ENCODE measurements at regions not wholly inside any gene's neighbourhood (a gene's known extent, or its start where the extent isn't known, plus 50 kb on each side); places are given as distances from the start of the nearest gene placed in this dataset.

GRCh38 chr10:21191512-21191911, 294.4 kb upstream of the NEBL start:
- Histone ChIP-seq H3K36me3 (ENCODE audit: control insufficient read depth, insufficient read depth, low read length) (no peaks in the 10 kb centered on the region), H3K4me3 (ENCODE audit: extremely low read depth, insufficient read depth, low read length, poor library complexity, severe bottlenecking) (no peak overlapping the region), H3K27ac (ENCODE audit: low read depth, low read length, severe bottlenecking) (no peak overlapping the region), H3K9me3 (ENCODE audit: control insufficient read depth, low read length) (no peaks in the 10 kb centered on the region), H3K4me1 (ENCODE audit: control insufficient read depth, insufficient read depth, low read length, poor library complexity, severe bottlenecking) (no peaks in the 10 kb centered on the region)
- WGBS, 2 experiments (ENCODE audit: insufficient coverage in 2 of 2) = 100% methylated on average over 1 of the region's 2 CpGs; no CpG with 5 or more reads in 1 of the 2 experiments

GRCh38 chr10:21184984-21185383, 287.9 kb upstream of the NEBL start:
- H3K9me3 ChIP-seq (ENCODE audit: control insufficient read depth, low read length) = peaks cover 2% of the 10 kb centered on the region
- H3K4me1 ChIP-seq (ENCODE audit: control insufficient read depth, insufficient read depth, low read length, poor library complexity, severe bottlenecking) = peaks cover 11% of the 10 kb centered on the region
- H3K27ac ChIP-seq (ENCODE audit: low read depth, low read length, severe bottlenecking) = no peak overlapping the region
- H3K4me3 ChIP-seq (ENCODE audit: extremely low read depth, insufficient read depth, low read length, poor library complexity, severe bottlenecking) = no peak overlapping the region
- H3K36me3 ChIP-seq (ENCODE audit: control insufficient read depth, insufficient read depth, low read length) = no peaks in the 10 kb centered on the region
- WGBS, 2 experiments (ENCODE audit: insufficient coverage in 2 of 2) = 67 to 100% methylated on average over 1 to 2 of the region's 2 CpGs

GRCh38 chr10:21184216-21184615, 287.1 kb upstream of the NEBL start:
- Histone ChIP-seq H3K4me1 (ENCODE audit: control insufficient read depth, insufficient read depth, low read length, poor library complexity, severe bottlenecking) (peaks cover 11% of the 10 kb centered on the region), H3K9me3 (ENCODE audit: control insufficient read depth, low read length) (peaks cover 10% of the 10 kb centered on the region), H3K36me3 (ENCODE audit: control insufficient read depth, insufficient read depth, low read length) (no peaks in the 10 kb centered on the region), H3K27ac (ENCODE audit: low read depth, low read length, severe bottlenecking) (no peak overlapping the region), H3K4me3 (ENCODE audit: extremely low read depth, insufficient read depth, low read length, poor library complexity, severe bottlenecking) (no peak overlapping the region)
- WGBS, 2 experiments (ENCODE audit: insufficient coverage in 2 of 2) = 100% methylated on average over 1 of the region's 2 CpGs; no CpG with 5 or more reads in 1 of the 2 experiments

- Histone ChIP-seq H3K36me3 (ENCODE audit: control insufficient read depth, insufficient read depth, low read length) (no peaks in the 10 kb centered on the region), H3K9me3 (ENCODE audit: control insufficient read depth, low read length) (peaks cover 14% of the 10 kb centered on the region), H3K27ac (ENCODE audit: low read depth, low read length, severe bottlenecking) (no peak overlapping the region), H3K4me3 (ENCODE audit: extremely low read depth, insufficient read depth, low read length, poor library complexity, severe bottlenecking) (no peak overlapping the region), H3K4me1 (ENCODE audit: control insufficient read depth, insufficient read depth, low read length, poor library complexity, severe bottlenecking) (peaks cover 11% of the 10 kb centered on the region)
- 81 to 98% methylated on average over 3 to 4 of the region's 5 CpGs for WGBS, 2 experiments (ENCODE audit: insufficient coverage in 2 of 2)
Measured at GRCh38 chr10:21183025-21183424, 285.9 kb upstream of the NEBL start.

- no peak overlapping the region for H3K4me3 ChIP-seq (ENCODE audit: extremely low read depth, insufficient read depth, low read length, poor library complexity, severe bottlenecking)
- peaks cover 11% of the 10 kb centered on the region for H3K4me1 ChIP-seq (ENCODE audit: control insufficient read depth, insufficient read depth, low read length, poor library complexity, severe bottlenecking)
- H3K36me3 ChIP-seq (ENCODE audit: control insufficient read depth, insufficient read depth, low read length) = no peaks in the 10 kb centered on the region
- 70 to 85% methylated on average over 7 of the region's 7 CpGs for WGBS, 2 experiments (ENCODE audit: insufficient coverage in 2 of 2)
- no peak overlapping the region for H3K27ac ChIP-seq (ENCODE audit: low read depth, low read length, severe bottlenecking)
- H3K9me3 ChIP-seq (ENCODE audit: control insufficient read depth, low read length) = peaks cover 14% of the 10 kb centered on the region
Measured at GRCh38 chr10:21181451-21181850, 284.3 kb upstream of the NEBL start.

GRCh38 chr10:21180604-21181003, 283.5 kb upstream of the NEBL start:
- H3K4me1 ChIP-seq (ENCODE audit: control insufficient read depth, insufficient read depth, low read length, poor library complexity, severe bottlenecking) = peaks cover 11% of the 10 kb centered on the region
- peaks cover 14% of the 10 kb centered on the region for H3K9me3 ChIP-seq (ENCODE audit: control insufficient read depth, low read length)
- H3K36me3 ChIP-seq (ENCODE audit: control insufficient read depth, insufficient read depth, low read length) = no peaks in the 10 kb centered on the region
- H3K4me3 ChIP-seq (ENCODE audit: extremely low read depth, insufficient read depth, low read length, poor library complexity, severe bottlenecking) = no peak overlapping the region
- H3K27ac ChIP-seq (ENCODE audit: low read depth, low read length, severe bottlenecking) = no peak overlapping the region

- Histone ChIP-seq H3K9me3 (ENCODE audit: control insufficient read depth, low read length) (peaks cover 14% of the 10 kb centered on the region), H3K27ac (ENCODE audit: low read depth, low read length, severe bottlenecking) (no peak overlapping the region), H3K4me3 (ENCODE audit: extremely low read depth, insufficient read depth, low read length, poor library complexity, severe bottlenecking) (no peak overlapping the region), H3K36me3 (ENCODE audit: control insufficient read depth, insufficient read depth, low read length) (no peaks in the 10 kb centered on the region), H3K4me1 (ENCODE audit: control insufficient read depth, insufficient read depth, low read length, poor library complexity, severe bottlenecking) (no peaks in the 10 kb centered on the region)
- WGBS, 2 experiments (ENCODE audit: insufficient coverage in 2 of 2) = 88 to 93% methylated on average over 4 of the region's 6 CpGs
Measured at GRCh38 chr10:21176934-21177480, 279.9 kb upstream of the NEBL start.

- Histone ChIP-seq H3K4me3 (ENCODE audit: extremely low read depth, insufficient read depth, low read length, poor library complexity, severe bottlenecking) (no peak overlapping the region), H3K9me3 (ENCODE audit: control insufficient read depth, low read length) (peaks cover 14% of the 10 kb centered on the region), H3K4me1 (ENCODE audit: control insufficient read depth, insufficient read depth, low read length, poor library complexity, severe bottlenecking) (no peaks in the 10 kb centered on the region), H3K27ac (ENCODE audit: low read depth, low read length, severe bottlenecking) (no peak overlapping the region), H3K36me3 (ENCODE audit: control insufficient read depth, insufficient read depth, low read length) (no peaks in the 10 kb centered on the region)
- no CpG with 5 or more reads among the region's 4 CpGs for WGBS, 2 experiments (ENCODE audit: insufficient coverage in 2 of 2)
Measured at GRCh38 chr10:21175797-21176196, 278.7 kb upstream of the NEBL start.

GRCh38 chr10:21174715-21175495, 277.8 kb upstream of the NEBL start:
- Histone ChIP-seq H3K36me3 (ENCODE audit: control insufficient read depth, insufficient read depth, low read length) (no peaks in the 10 kb centered on the region), H3K9me3 (ENCODE audit: control insufficient read depth, low read length) (peaks cover 11% of the 10 kb centered on the region), H3K27ac (ENCODE audit: low read depth, low read length, severe bottlenecking) (no peak overlapping the region), H3K4me3 (ENCODE audit: extremely low read depth, insufficient read depth, low read length, poor library complexity, severe bottlenecking) (peak overlapping the region; percentile 50), H3K4me1 (ENCODE audit: control insufficient read depth, insufficient read depth, low read length, poor library complexity, severe bottlenecking) (no peaks in the 10 kb centered on the region)
- 7 to 9% methylated on average over 17 to 26 of the region's 33 CpGs for WGBS, 2 experiments (ENCODE audit: insufficient coverage in 2 of 2)

- no peaks in the 10 kb centered on the region for H3K4me1 ChIP-seq (ENCODE audit: control insufficient read depth, insufficient read depth, low read length, poor library complexity, severe bottlenecking)
- H3K9me3 ChIP-seq (ENCODE audit: control insufficient read depth, low read length) = peaks cover 4% of the 10 kb centered on the region
- WGBS, 2 experiments (ENCODE audit: insufficient coverage in 2 of 2) = 0 to 1% methylated on average over 58 to 70 of the region's 107 CpGs
- H3K4me3 ChIP-seq (ENCODE audit: extremely low read depth, insufficient read depth, low read length, poor library complexity, severe bottlenecking) = peak overlapping the region; percentile 50
- H3K36me3 ChIP-seq (ENCODE audit: control insufficient read depth, insufficient read depth, low read length) = no peaks in the 10 kb centered on the region
- no peak overlapping the region for H3K27ac ChIP-seq (ENCODE audit: low read depth, low read length, severe bottlenecking)
Measured at GRCh38 chr10:21173802-21174714, 276.9 kb upstream of the NEBL start.

Data from mesodermal cell (in vitro differentiated cells).